ENCODE measurements at regions not wholly inside any gene's neighbourhood (a gene's known extent, or its start where the extent isn't known, plus 50 kb on each side); places are given as distances from the start of the nearest gene placed in this dataset.

- DNase-seq = no peak
Observed at GRCh38 chr10:78864761-78865537, 203.8 kb upstream of the ZMIZ1 start.

GRCh38 chr10:78865538-78865875 lies 203.3 kb upstream of the ZMIZ1 start:
- DNase-seq = no peak

GRCh38 chr10:78865931-78866717 lies 202.6 kb upstream of the ZMIZ1 start:
- DNase-seq = no peak

- no peak for DNase-seq
Observed at GRCh38 chr10:78866731-78867554, 201.8 kb upstream of the ZMIZ1 start.

- DNase-seq = no peak
Observed at GRCh38 chr10:78867555-78867939, 201.2 kb upstream of the ZMIZ1 start.

GRCh38 chr10:78868048-78868447 lies 200.7 kb upstream of the ZMIZ1 start:
- no peak for DNase-seq

- no peak for DNase-seq
Observed at GRCh38 chr10:78868456-78868855, 200.3 kb upstream of the ZMIZ1 start.

- no peak for DNase-seq
Observed at GRCh38 chr10:78868861-78869260, 199.9 kb upstream of the ZMIZ1 start.

GRCh38 chr10:78869508-78870454 lies 199.0 kb upstream of the ZMIZ1 start:
- peak in 3 of 4 experiments; percentile 28 to 30 (median 29) for DNase-seq

GRCh38 chr10:78870458-78870857 lies 198.3 kb upstream of the ZMIZ1 start:
- DNase-seq = no peak

- DNase-seq = no peak
Observed at GRCh38 chr10:78871796-78872195, 197.0 kb upstream of the ZMIZ1 start.

- DNase-seq = no peak
Observed at GRCh38 chr10:78873413-78873812, 195.4 kb upstream of the ZMIZ1 start.

- no peak for DNase-seq
Observed at GRCh38 chr10:78875331-78875877, 193.4 kb upstream of the ZMIZ1 start.

- no peak for DNase-seq
Observed at GRCh38 chr10:78875932-78876331, 192.8 kb upstream of the ZMIZ1 start.

GRCh38 chr10:78876449-78876848 lies 192.3 kb upstream of the ZMIZ1 start:
- no peak for DNase-seq

- DNase-seq = no peak
Observed at GRCh38 chr10:78879621-78880020, 189.1 kb upstream of the ZMIZ1 start.

GRCh38 chr10:78886129-78886528 lies 182.6 kb upstream of the ZMIZ1 start:
- DNase-seq = no peak

- DNase-seq = no peak
Observed at GRCh38 chr10:78889536-78890063, 179.2 kb upstream of the ZMIZ1 start.

- DNase-seq = no peak
Observed at GRCh38 chr10:78890506-78890905, 178.3 kb upstream of the ZMIZ1 start.

GRCh38 chr10:78891741-78892140 lies 177.0 kb upstream of the ZMIZ1 start:
- DNase-seq = peak in 1 of 4 experiments; percentile 25

Data from suppressor macrophage (primary cell).